Right cardiac atrium (tissue), 5 donors: ENCODE measurements at regions not wholly inside any gene's neighbourhood (a gene's known extent, or its start where the extent isn't known, plus 50 kb on each side); places are given as distances from the start of the nearest gene placed in this dataset.
A peak's percentile ranks its signal among the peaks of the same experiment; 100 is the strongest.

Source experiments
- ATAC-seq, 2 donors: fragments of 200-7000 bp; cut with Tn5 transposase; one replicate each; pipeline versions ENCODE4 v1.8.0 to v1.9.1; 2020; ENCODE audit warnings: moderate library complexity in 2 of 2, mild to moderate bottlenecking in 1 of 2
- DNase-seq, 3 donors: peaks; one replicate each; pipeline ENCODE4 v3.0.0-alpha.2; 2020
- H3K27ac ChIP-seq: one replicate; pipeline ENCODE4 v1.5.1; 2013; ENCODE audit warnings: mild to moderate bottlenecking, low read length, control low read depth, moderate library complexity
- H3K27me3 ChIP-seq: one replicate; pipeline ENCODE4 v1.6.1; 2013; ENCODE audit not compliant: control insufficient read depth, insufficient read depth
- H3K4me1 ChIP-seq: one replicate; pipeline ENCODE4 v1.6.1; 2013; ENCODE audit warnings: low read length; ENCODE audit not compliant: control insufficient read depth, insufficient read depth
- H3K4me3 ChIP-seq: one replicate; pipeline ENCODE4 v1.5.1; 2013; ENCODE audit warnings: low read length, control low read depth
- H3K9me3 ChIP-seq: one replicate; pipeline ENCODE4 v1.6.1; 2013; ENCODE audit warnings: low read length; ENCODE audit not compliant: control insufficient read depth
- WGBS: extraction: QIAGEN DNeasy Blood & Tissue Kit; methylation state at CpG from one replicate; pipeline ENCODE4 v1.1.7; 2013; 5-methylcytosine and 5-hydroxymethylcytosine counted together
- intact Hi-C, 4 donors: fragments of 100-400 bp; cut with DNase I; formaldehyde crosslinking; loops; one replicate each; pipeline versions ENCODE4 v1.11.0 to v1.14.0; 2022 to 2023
- donor health status: healthy with polysubstance abuse.
- donor health status: DM: no; HTN: yes; CAD: no.
- donor health status: DM: no; HTN: no; CAD: no.
- donor health status: DM: no; HTN: yes; CAD: no; lungs with severe emphysema.
- donor health status: DM: yes; HTN: yes; CAD: no.

GRCh38 chr22:27452245-27452644 lies 349.3 kb downstream of the MN1 start:
- DNase-seq, result no peak
- no peak overlapping the region for H3K27ac ChIP-seq
- ATAC-seq, result no peak
- WGBS, result 92% methylated on average over 4 of the region's 4 CpGs
- H3K4me1 ChIP-seq, result no peaks in the 10 kb centered on the region
- no peaks in the 10 kb centered on the region for H3K9me3 ChIP-seq
- intact Hi-C loops, result no loop called here
- H3K27me3 ChIP-seq, result no peaks in the 10 kb centered on the region
- no peak overlapping the region for H3K4me3 ChIP-seq

DNA sequence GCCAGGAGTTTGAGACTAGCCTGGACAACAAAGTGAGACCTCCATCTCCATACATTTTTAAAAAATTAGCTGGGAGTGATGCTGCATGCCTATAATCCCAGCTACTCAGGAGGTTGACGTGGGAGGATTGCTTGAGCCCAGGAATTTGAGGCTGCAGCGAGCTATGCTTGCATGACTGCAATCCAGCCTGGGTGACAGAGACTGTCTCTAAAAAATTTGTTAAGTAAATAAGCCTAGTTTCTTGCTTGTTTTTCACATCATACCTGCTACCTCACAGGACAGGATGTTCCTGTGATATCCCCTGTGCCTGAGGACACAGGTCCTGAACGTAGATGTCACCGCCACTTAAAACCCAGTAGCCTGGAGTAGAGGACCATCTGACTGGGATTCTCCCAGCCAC lies 348.6 kb downstream of the MN1 start:
- no peak for ATAC-seq
- H3K27ac ChIP-seq, result no peak overlapping the region
- H3K4me1 ChIP-seq, result no peaks in the 10 kb centered on the region
- DNase-seq, result no peak
- 92% methylated on average over 4 of the region's 4 CpGs for WGBS
- H3K9me3 ChIP-seq, result no peaks in the 10 kb centered on the region
- intact Hi-C loops, result no loop called here
- no peaks in the 10 kb centered on the region for H3K27me3 ChIP-seq
- no peak overlapping the region for H3K4me3 ChIP-seq

DNA sequence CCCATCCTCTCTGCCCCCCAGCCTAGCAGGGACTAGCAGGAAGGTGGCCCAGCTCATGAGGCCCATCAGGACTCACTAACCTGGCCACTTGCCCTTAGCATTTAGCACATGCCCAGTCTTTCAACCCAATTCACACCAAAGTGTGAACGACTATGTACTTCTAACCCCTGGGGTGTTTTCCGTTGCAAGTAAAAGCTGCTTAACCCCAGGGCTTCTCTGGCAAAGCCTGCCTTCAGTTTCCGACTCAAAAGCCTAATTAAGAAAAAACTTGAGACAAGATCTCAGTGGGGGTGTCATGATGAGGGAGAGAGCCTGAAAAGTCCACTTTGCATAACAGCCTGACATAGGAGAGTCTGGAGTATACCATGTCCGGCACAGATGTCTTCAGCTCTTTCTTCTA lies 347.8 kb downstream of the MN1 start:
- intact Hi-C loops, result no loop called here
- 64% methylated on average over 4 of the region's 4 CpGs for WGBS
- Histone ChIP-seq H3K4me1 (no peaks in the 10 kb centered on the region), H3K4me3 (no peak overlapping the region), H3K27ac (no peak overlapping the region), H3K27me3 (no peaks in the 10 kb centered on the region), H3K9me3 (no peaks in the 10 kb centered on the region)
- DNase-seq, result no peak
- no peak for ATAC-seq

DNA sequence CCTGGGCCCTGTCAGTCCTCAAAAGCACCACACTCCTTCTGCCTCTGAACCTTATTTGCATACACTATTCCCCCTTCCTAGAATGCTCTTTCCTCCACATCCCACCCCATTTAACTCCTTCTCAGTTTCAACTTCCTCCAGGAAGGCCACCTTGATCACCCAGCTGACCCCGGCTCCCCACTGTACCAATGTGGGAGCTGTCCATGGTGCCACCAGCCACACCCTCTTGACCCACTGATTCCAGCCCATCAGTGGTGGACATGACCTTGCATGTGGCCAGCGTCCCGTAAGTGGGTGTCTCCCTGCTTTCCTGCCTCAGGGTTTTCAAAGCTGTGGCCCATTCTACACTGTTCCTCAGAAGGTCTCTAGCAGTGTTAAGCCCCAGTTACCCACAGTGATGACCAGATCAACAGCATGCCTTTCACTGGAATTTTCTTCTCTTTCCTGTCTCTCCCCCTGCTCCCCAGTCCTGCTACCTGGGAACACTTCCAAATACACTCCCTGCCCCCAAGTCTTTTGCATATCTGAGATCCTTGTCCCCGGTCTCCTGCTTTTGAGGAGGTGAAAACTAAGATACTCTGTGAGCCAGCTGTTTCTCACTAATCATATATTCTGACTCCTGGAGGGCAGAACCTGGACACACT lies 346.6 kb downstream of the MN1 start:
- ATAC-seq, result no peak

GRCh38 chr22:27455526-27455925 lies 346.0 kb downstream of the MN1 start:
- 84% methylated on average over 2 of the region's 2 CpGs for WGBS
- intact Hi-C loops, result no loop called here
- no peak for DNase-seq
- H3K4me1 ChIP-seq, result no peaks in the 10 kb centered on the region
- no peak for ATAC-seq
- H3K27ac ChIP-seq, result no peak overlapping the region
- H3K4me3 ChIP-seq, result no peak overlapping the region
- H3K9me3 ChIP-seq, result no peaks in the 10 kb centered on the region
- no peaks in the 10 kb centered on the region for H3K27me3 ChIP-seq

More for the DNA sequence above, 346.6 kb downstream of the MN1 start:
- no peaks in the 10 kb centered on the region for H3K4me1 ChIP-seq
- no peaks in the 10 kb centered on the region for H3K27me3 ChIP-seq
- intact Hi-C loops, result no loop called here
- H3K4me3 ChIP-seq, result no peak overlapping the region
- H3K27ac ChIP-seq, result no peak overlapping the region
- WGBS, result 56% methylated on average over 4 of the region's 4 CpGs
- H3K9me3 ChIP-seq, result no peaks in the 10 kb centered on the region
- DNase-seq, result no peak

GRCh38 chr22:27456696-27457503 lies 344.7 kb downstream of the MN1 start:
- 68% methylated on average over 10 of the region's 10 CpGs for WGBS

GRCh38 chr22:27459999-27460398 lies 341.6 kb downstream of the MN1 start:
- no peak for ATAC-seq
- Histone ChIP-seq H3K4me1 (no peaks in the 10 kb centered on the region), H3K4me3 (no peak overlapping the region), H3K27ac (no peak overlapping the region), H3K27me3 (no peaks in the 10 kb centered on the region), H3K9me3 (no peaks in the 10 kb centered on the region)
- DNase-seq, result no peak
- intact Hi-C loops, result no loop called here
- WGBS, result 31% methylated on average over 3 of the region's 3 CpGs

More at GRCh38 chr22:27456696-27457503, 344.7 kb downstream of the MN1 start:
- no peaks in the 10 kb centered on the region for H3K27me3 ChIP-seq
- ATAC-seq (no peak), DNase-seq (no peak)
- H3K4me1 ChIP-seq, result no peaks in the 10 kb centered on the region
- intact Hi-C loops, result no loop called here
- H3K27ac ChIP-seq, result no peak overlapping the region
- no peaks in the 10 kb centered on the region for H3K9me3 ChIP-seq
- H3K4me3 ChIP-seq, result no peak overlapping the region

DNA sequence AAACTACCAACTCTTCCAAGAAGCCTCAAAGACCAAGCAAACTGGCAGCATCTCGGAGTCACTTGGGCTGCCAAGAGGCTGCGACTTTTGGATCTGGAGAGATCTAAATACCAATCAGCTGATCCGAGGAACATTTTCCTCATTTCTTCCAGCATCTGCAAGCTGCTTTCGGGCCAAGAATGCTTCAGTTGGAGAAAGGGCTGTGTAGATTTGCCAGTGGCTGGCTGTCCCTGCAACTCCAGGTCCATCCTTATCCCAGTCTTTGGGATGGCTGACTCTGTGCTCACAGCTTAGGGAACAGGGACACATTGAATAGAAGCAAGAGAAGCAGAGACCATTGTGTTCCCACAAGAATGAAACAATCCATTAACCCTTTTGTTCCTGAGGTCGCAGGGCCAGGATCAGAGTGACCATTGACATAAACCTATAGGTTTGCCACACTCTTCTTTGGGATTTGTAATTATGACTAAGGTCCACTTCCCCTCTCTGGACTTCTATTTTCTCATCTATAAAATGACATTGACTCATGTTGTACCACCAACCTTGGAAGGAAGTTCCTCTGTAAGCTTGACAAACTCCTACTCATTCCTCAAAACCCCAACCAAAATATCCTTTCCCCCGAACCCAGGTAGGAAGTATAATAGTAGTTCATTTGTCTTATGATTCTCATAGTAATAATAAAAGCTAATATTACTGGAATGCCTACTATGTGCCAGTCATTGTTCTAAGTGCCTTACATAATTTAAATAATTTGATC lies 340.8 kb downstream of the MN1 start:
- Histone ChIP-seq H3K27me3 (no peaks in the 10 kb centered on the region), H3K27ac (no peak overlapping the region), H3K4me1 (no peaks in the 10 kb centered on the region), H3K4me3 (no peak overlapping the region), H3K9me3 (no peaks in the 10 kb centered on the region)
- DNase-seq (peak; percentile 64 to 88 (median 82)), ATAC-seq (peak; percentile 66 to 80)
- WGBS, result 52% methylated on average over 6 of the region's 6 CpGs
- intact Hi-C loops, result no loop called here

DNA sequence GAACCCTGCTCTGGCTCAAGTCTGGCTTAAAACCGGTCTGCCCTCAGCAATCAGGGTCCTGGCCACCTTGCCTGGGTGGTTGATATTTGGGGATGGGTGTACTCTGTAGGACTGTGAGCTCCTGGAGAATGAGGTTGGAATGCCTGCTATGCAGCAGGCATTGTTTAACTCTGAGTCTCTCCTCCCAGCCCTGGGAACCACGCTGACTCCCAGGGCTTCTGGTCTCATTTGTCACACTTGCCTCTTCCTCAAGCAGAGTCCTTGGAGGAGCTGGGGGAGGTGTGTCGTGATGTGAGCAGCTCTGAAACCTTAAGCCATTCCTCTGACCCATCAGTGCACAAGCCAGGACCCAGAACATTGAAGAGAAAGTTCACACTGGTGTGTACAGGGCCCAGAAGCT lies 340.1 kb downstream of the MN1 start:
- 45% methylated on average over 3 of the region's 3 CpGs for WGBS
- Histone ChIP-seq H3K4me1 (no peaks in the 10 kb centered on the region), H3K27ac (no peak overlapping the region), H3K4me3 (no peak overlapping the region), H3K27me3 (no peaks in the 10 kb centered on the region), H3K9me3 (no peaks in the 10 kb centered on the region)
- intact Hi-C loops, result no loop called here
- no peak for ATAC-seq
- no peak for DNase-seq

DNA sequence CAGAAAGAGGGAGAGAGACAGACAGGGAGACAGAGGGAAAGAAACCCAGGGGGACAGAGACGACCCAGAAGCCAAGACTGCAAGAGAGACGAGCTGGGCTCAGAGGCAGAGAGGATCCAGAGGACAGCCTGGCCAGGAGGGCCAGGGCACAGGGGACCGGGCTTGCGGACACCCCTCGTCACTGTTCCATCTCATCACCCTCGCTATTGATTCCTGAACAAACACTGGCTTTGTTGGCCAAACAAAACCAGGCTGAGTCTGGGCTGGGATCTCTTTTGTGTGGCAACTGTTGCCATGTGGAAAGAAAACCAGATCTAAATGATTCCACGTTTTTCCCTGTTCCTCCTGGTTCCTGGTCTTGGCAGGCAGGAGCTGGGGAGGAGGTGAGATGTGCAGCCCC lies 339.4 kb downstream of the MN1 start:
- ATAC-seq (no peak), DNase-seq (no peak)
- no peak overlapping the region for H3K27ac ChIP-seq
- no peaks in the 10 kb centered on the region for H3K9me3 ChIP-seq
- H3K4me3 ChIP-seq, result no peak overlapping the region
- 41% methylated on average over 7 of the region's 7 CpGs for whole genome bisulfite sequencing
- no peaks in the 10 kb centered on the region for H3K4me1 ChIP-seq
- intact Hi-C loops, result no loop called here
- no peaks in the 10 kb centered on the region for H3K27me3 ChIP-seq

GRCh38 chr22:27463121-27463660 lies 338.4 kb downstream of the MN1 start:
- Histone ChIP-seq H3K9me3 (no peaks in the 10 kb centered on the region), H3K4me1 (no peaks in the 10 kb centered on the region), H3K4me3 (no peak overlapping the region), H3K27ac (no peak overlapping the region), H3K27me3 (no peaks in the 10 kb centered on the region)
- WGBS, result 90% methylated on average over 13 of the region's 13 CpGs
- no peak for DNase-seq
- intact Hi-C loops, result no loop called here
- ATAC-seq, result no peak
